Thyroid gland (tissue), 4 donors: ENCODE measurements at regions not wholly inside any gene's neighbourhood (a gene's known extent, or its start where the extent isn't known, plus 50 kb on each side); places are given as distances from the start of the nearest gene placed in this dataset.

Source experiments
- CTCF ChIP-seq, 6 experiments: fragments of 200-600 bp in 3 of 6; fragments of 450-650 bp in 3 of 6; sonication (generic) in 3 of 6; IDR thresholded peaks; one replicate each; pipeline ENCODE4 v1.5.1; 2016 to 2019; ENCODE audit warnings: antibody characterized with exemption in 6 of 6, mild to moderate bottlenecking in 2 of 6, inconsistent platforms in 1 of 6, moderate library complexity in 1 of 6
- POLR2A ChIP-seq, 2 donors: fragments of 450-650 bp; IDR thresholded peaks; one replicate each; pipeline ENCODE4 v1.6.1; 2017; ENCODE audit warnings: antibody characterized with exemption in 2 of 2, mild to moderate bottlenecking in 2 of 2, moderate library complexity in 1 of 2

GRCh38 chr13:53123536-53123935, 94.9 kb downstream of the OLFM4 start:
- TF ChIP-seq POLR2A (IDR thresholded peaks at IDR 0.05) = peak in 1 of 2 donors; percentile 38
- TF ChIP-seq CTCF (IDR thresholded peaks at IDR 0.05) = no peak
